Spinal cord (tissue), 9 donors: ENCODE measurements at regions not wholly inside any gene's neighbourhood (a gene's known extent, or its start where the extent isn't known, plus 50 kb on each side); places are given as distances from the start of the nearest gene placed in this dataset.

Experiments
- DNase-seq, 6 donors: peaks; one replicate each; pipeline versions ENCODE4 v3.0.0 to v3.0.0-alpha.2; 2013 to 2015; ENCODE audit warnings: low spot score in 6 of 6, low read depth in 4 of 6
- H3K27ac ChIP-seq: one replicate; pipeline ENCODE4 v1.5.1; 2013; ENCODE audit warnings: low read depth, low read length, control low read depth
- H3K27me3 ChIP-seq: one replicate; pipeline ENCODE4 v1.6.1; 2013; ENCODE audit warnings: low read length; ENCODE audit not compliant: control insufficient read depth, insufficient read depth
- H3K36me3 ChIP-seq: one replicate; pipeline ENCODE4 v1.6.1; 2013; ENCODE audit warnings: low read length; ENCODE audit not compliant: control insufficient read depth, insufficient read depth
- H3K4me1 ChIP-seq: one replicate; pipeline ENCODE4 v1.6.1; 2013; ENCODE audit warnings: low read length; ENCODE audit not compliant: control insufficient read depth, insufficient read depth
- H3K4me3 ChIP-seq: one replicate; pipeline ENCODE4 v1.5.1; 2013; ENCODE audit warnings: low read depth, low read length, control low read depth
- H3K9me3 ChIP-seq: one replicate; pipeline ENCODE4 v1.6.1; 2013; ENCODE audit warnings: low read length; ENCODE audit not compliant: control insufficient read depth, insufficient read depth
- WGBS: methylation state at CpG from one replicate; pipeline ENCODE4 v1.1.5; 2013; ENCODE audit warnings: missing lambda C conversion rate; ENCODE audit not compliant: insufficient coverage; 5-methylcytosine and 5-hydroxymethylcytosine counted together
- donor health status: healthy.

DNA sequence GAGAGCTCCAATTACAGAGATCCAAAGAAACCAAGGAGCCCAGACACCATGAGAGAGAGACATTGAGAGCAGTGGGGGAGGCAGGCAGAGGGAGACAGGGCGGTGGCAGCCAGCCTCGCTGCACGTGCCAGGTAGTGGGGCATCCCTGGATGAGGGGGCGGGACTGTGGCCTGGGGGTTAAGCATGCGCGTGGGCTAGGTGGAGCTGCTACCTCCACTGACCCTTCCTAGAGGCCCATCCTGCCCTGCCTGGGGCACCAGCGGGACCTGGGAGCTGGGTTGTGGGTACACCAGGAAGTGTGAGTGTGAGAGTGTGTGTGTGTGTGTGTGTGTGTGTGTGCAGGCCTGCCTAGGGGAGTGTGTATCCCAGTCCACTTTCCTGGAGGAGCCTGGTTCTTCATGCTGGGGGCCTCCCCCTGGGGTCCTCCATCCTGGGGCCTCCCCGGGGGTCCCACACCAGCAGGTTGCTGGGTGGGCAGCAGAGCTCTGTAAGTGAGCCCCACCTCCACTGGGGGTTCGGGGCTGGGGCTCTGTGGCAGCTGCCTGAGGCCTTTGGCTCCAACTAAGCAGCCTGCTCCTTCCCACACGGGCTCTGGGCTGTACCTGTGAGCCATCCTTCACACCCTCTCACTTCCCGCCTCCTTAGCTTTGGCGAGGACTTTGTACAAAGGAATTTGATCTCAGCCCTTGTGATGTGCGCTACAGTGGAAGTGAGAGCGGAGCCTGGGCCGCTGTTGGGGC, 127.4 kb downstream of the IRF8 start:
- Histone ChIP-seq H3K27me3 (no peaks in the 10 kb centered on the region), H3K36me3 (no peaks in the 10 kb centered on the region), H3K27ac (no peak overlapping the region), H3K4me1 (peaks cover 12% of the 10 kb centered on the region), H3K9me3 (peaks cover 3% of the 10 kb centered on the region), H3K4me3 (no peak overlapping the region)
- DNase-seq, result no peak
- WGBS, result 87% methylated on average over 13 of the region's 15 CpGs

DNA sequence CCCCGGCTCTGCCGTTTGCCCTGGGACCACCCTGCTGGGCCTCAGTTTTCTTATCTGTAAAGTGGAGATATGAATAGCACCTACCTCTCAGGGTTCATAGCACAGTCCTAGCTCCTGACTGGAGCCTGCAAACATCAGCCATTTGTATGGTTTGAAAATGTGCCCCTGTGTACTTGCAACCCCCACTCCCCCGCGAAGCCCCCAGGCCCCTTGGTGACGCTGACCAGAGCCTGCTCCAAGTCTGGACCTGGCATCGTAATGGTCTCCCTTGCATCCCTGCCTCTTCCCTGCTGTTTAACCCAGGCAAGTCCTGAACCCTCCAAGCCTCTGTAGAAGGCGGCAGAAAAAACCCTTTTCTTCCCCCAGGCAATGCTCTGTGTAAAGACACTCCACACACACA, 128.0 kb downstream of the IRF8 start:
- H3K27ac ChIP-seq, result no peak overlapping the region
- no peak overlapping the region for H3K4me3 ChIP-seq
- peaks cover 2% of the 10 kb centered on the region for H3K27me3 ChIP-seq
- WGBS, result 80% methylated on average over 6 of the region's 7 CpGs
- peaks cover 3% of the 10 kb centered on the region for H3K9me3 ChIP-seq
- no peaks in the 10 kb centered on the region for H3K36me3 ChIP-seq
- no peak for DNase-seq
- H3K4me1 ChIP-seq, result peaks cover 15% of the 10 kb centered on the region

GRCh38 chr16:86027373-86028126, 128.6 kb downstream of the IRF8 start:
- Histone ChIP-seq H3K9me3 (peaks cover 3% of the 10 kb centered on the region), H3K4me3 (no peak overlapping the region), H3K36me3 (no peaks in the 10 kb centered on the region), H3K4me1 (peaks cover 22% of the 10 kb centered on the region), H3K27ac (no peak overlapping the region), H3K27me3 (peaks cover 2% of the 10 kb centered on the region)
- no peak for DNase-seq
- WGBS, result 89% methylated on average over 10 of the region's 11 CpGs

- WGBS, result 24% methylated on average over 18 of the region's 20 CpGs
- DNase-seq, result peak in 3 of 6 donors; percentile 51 to 86 (median 71)
- Histone ChIP-seq H3K36me3 (no peaks in the 10 kb centered on the region), H3K27ac (peak overlapping the region; percentile 57), H3K4me3 (no peak overlapping the region), H3K4me1 (peaks cover 37% of the 10 kb centered on the region), H3K9me3 (peaks cover 3% of the 10 kb centered on the region), H3K27me3 (peaks cover 4% of the 10 kb centered on the region)
These were observed 130.3 kb downstream of the IRF8 start for GRCh38 chr16:86029131-86029741.

DNA sequence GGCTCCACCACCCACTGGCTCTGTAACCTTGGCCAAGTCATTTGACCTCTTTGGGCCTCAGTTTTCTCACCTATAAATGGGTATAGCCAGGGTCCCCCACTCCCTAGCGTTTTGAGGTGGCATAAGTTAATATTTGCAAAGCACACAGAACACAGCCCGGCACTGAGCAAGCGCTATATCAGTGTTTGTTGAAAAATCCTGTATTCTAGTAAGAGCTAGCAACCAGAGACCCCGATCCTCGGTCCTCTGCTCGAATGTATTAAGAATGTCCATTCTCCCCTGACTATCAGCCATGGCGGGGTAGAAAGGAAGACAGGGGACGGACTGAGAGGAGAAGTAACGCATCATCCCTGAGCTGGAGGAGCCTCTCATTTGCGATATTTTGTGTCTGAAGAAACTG, 131.2 kb downstream of the IRF8 start:
- no peak for DNase-seq
- H3K27ac ChIP-seq, result no peak overlapping the region
- H3K4me3 ChIP-seq, result no peak overlapping the region
- WGBS, result 99% methylated on average over 6 of the region's 10 CpGs
- peaks cover 42% of the 10 kb centered on the region for H3K4me1 ChIP-seq
- H3K36me3 ChIP-seq, result no peaks in the 10 kb centered on the region
- H3K9me3 ChIP-seq, result no peaks in the 10 kb centered on the region
- H3K27me3 ChIP-seq, result peaks cover 4% of the 10 kb centered on the region

- Histone ChIP-seq H3K36me3 (no peaks in the 10 kb centered on the region), H3K27ac (no peak overlapping the region), H3K4me1 (peaks cover 46% of the 10 kb centered on the region), H3K27me3 (peaks cover 4% of the 10 kb centered on the region), H3K9me3 (no peaks in the 10 kb centered on the region), H3K4me3 (no peak overlapping the region)
- 82% methylated on average over 2 of the region's 5 CpGs for WGBS
- DNase-seq, result no peak
These were observed 132.2 kb downstream of the IRF8 start for GRCh38 chr16:86031141-86031678.

- 16% methylated on average over 17 of the region's 19 CpGs for WGBS
- Histone ChIP-seq H3K9me3 (no peaks in the 10 kb centered on the region), H3K36me3 (no peaks in the 10 kb centered on the region), H3K4me1 (peaks cover 46% of the 10 kb centered on the region), H3K27ac (peak overlapping the region; percentile 20), H3K4me3 (no peak overlapping the region), H3K27me3 (peaks cover 4% of the 10 kb centered on the region)
- DNase-seq, result peak in 2 of 6 donors; percentile 72 to 77
These were observed 134.1 kb downstream of the IRF8 start for GRCh38 chr16:86033016-86033474.

- Histone ChIP-seq H3K4me1 (peaks cover 52% of the 10 kb centered on the region), H3K27me3 (peaks cover 4% of the 10 kb centered on the region), H3K9me3 (no peaks in the 10 kb centered on the region), H3K4me3 (no peak overlapping the region), H3K36me3 (no peaks in the 10 kb centered on the region), H3K27ac (no peak overlapping the region)
- 88% methylated on average over 1 of the region's 4 CpGs for WGBS
- DNase-seq, result no peak
These were observed 135.0 kb downstream of the IRF8 start for GRCh38 chr16:86033971-86034370.

- peaks cover 52% of the 10 kb centered on the region for H3K4me1 ChIP-seq
- no peak overlapping the region for H3K4me3 ChIP-seq
- no peaks in the 10 kb centered on the region for H3K36me3 ChIP-seq
- no peaks in the 10 kb centered on the region for H3K9me3 ChIP-seq
- peak in 1 of 6 donors; percentile 34 for DNase-seq
- WGBS, result 74% methylated on average over 12 of the region's 12 CpGs
- H3K27me3 ChIP-seq, result peaks cover 4% of the 10 kb centered on the region
- H3K27ac ChIP-seq, result no peak overlapping the region
These were observed 135.5 kb downstream of the IRF8 start for GRCh38 chr16:86034421-86034919.
